ENCODE measurements at regions not wholly inside any gene's neighbourhood (a gene's known extent, or its start where the extent isn't known, plus 50 kb on each side); places are given as distances from the start of the nearest gene placed in this dataset.

GRCh38 chr21:21750124-21750825 lies 752.1 kb downstream of the NCAM2 start:
- H3K9me3 Mint-ChIP-seq, result peaks cover 0 to 10% (median 7%) of the 10 kb centered on the region in 7 donors
- H3K27me3 Mint-ChIP-seq, result no peaks in the 10 kb centered on the region
- H3K27ac Mint-ChIP-seq, result no peak overlapping the region
- no peaks in the 10 kb centered on the region for H3K36me3 Mint-ChIP-seq
- H3K4me1 Mint-ChIP-seq, result no peaks in the 10 kb centered on the region
- ATAC-seq (ENCODE audit: low read depth in 2 of 2) (no peak), DNase-seq (no peak)
- no peak overlapping the region for H3K4me3 Mint-ChIP-seq

- no peaks in the 10 kb centered on the region for H3K4me1 Mint-ChIP-seq
- DNase-seq (no peak), ATAC-seq (ENCODE audit: low read depth in 2 of 2) (no peak)
- H3K9me3 Mint-ChIP-seq, result peaks cover 0 to 9% (median 5%) of the 10 kb centered on the region in 7 donors
- H3K36me3 Mint-ChIP-seq, result no peaks in the 10 kb centered on the region
- H3K27ac Mint-ChIP-seq, result no peak overlapping the region
- H3K27me3 Mint-ChIP-seq, result no peaks in the 10 kb centered on the region
- no peak overlapping the region for H3K4me3 Mint-ChIP-seq
These were observed 753.1 kb downstream of the NCAM2 start for GRCh38 chr21:21751286-21751685.

- H3K4me3 Mint-ChIP-seq, result no peak overlapping the region
- H3K27ac Mint-ChIP-seq, result no peak overlapping the region
- ATAC-seq (ENCODE audit: low read depth in 2 of 2) (no peak), DNase-seq (no peak)
- no peaks in the 10 kb centered on the region for H3K4me1 Mint-ChIP-seq
- no peaks in the 10 kb centered on the region for H3K27me3 Mint-ChIP-seq
- H3K36me3 Mint-ChIP-seq, result no peaks in the 10 kb centered on the region
- peaks cover 0 to 3% (median 0%) of the 10 kb centered on the region in 7 donors for H3K9me3 Mint-ChIP-seq
These were observed 764.6 kb downstream of the NCAM2 start for GRCh38 chr21:21762855-21763254.

- ATAC-seq (ENCODE audit: low read depth in 2 of 2), result no peak
- Mint-ChIP-seq H3K4me3 (no peak overlapping the region), H3K9me3 (peaks cover 0 to 9% (median 2%) of the 10 kb centered on the region in 7 donors), H3K27me3 (no peaks in the 10 kb centered on the region), H3K36me3 (no peaks in the 10 kb centered on the region), H3K27ac (no peak overlapping the region), H3K4me1 (no peaks in the 10 kb centered on the region)
- DNase-seq, result no peak
These were observed 766.1 kb downstream of the NCAM2 start for GRCh38 chr21:21764281-21764680.

DNA sequence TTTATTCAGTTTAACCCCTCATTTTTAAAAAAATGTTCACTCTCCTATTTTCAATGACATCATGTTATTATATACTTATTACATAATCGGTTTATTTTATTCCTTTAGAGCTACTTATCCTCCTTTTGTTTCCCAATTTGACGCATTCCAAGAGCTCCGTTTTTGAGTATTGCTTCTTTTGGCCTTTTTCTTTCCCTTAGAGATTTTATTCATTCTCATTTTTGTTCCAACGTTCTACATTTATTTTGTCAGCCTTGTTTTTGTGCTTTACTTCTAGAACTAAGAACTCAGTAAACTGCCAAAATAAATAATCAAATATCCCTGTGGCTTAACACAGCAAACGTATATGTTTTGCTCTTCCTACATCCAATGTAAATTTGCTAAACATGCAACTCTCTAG lies 769.1 kb downstream of the NCAM2 start:
- no peak overlapping the region for H3K27ac Mint-ChIP-seq
- no peaks in the 10 kb centered on the region for H3K4me1 Mint-ChIP-seq
- H3K36me3 Mint-ChIP-seq, result no peaks in the 10 kb centered on the region
- DNase-seq (no peak), ATAC-seq (ENCODE audit: low read depth in 2 of 2) (no peak)
- H3K9me3 Mint-ChIP-seq, result peaks cover 0 to 15% (median 5%) of the 10 kb centered on the region in 7 donors
- no peaks in the 10 kb centered on the region for H3K27me3 Mint-ChIP-seq
- H3K4me3 Mint-ChIP-seq, result no peak overlapping the region

DNA sequence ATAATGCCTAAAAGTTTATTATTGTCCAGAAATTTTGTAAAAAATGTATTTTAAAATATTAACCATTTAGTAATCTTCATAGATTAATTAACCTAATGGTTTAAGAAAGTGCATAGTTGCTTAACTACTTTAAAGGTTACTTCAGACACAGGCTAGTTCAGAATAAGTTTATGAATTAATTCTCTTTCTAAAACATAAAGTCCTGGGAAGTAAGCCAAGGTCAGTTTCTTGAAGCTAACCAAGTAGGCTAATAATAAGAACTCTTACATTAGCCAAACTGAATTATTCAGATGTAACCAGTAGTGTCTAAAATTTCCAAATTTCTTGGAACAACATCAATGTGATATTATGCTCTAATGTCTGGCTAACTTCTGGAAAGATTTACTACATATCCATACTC lies 790.4 kb downstream of the NCAM2 start:
- H3K4me1 Mint-ChIP-seq, result no peaks in the 10 kb centered on the region
- no peaks in the 10 kb centered on the region for H3K27me3 Mint-ChIP-seq
- DNase-seq (no peak), ATAC-seq (ENCODE audit: low read depth in 2 of 2) (no peak)
- no peaks in the 10 kb centered on the region for H3K36me3 Mint-ChIP-seq
- H3K9me3 Mint-ChIP-seq, result peaks cover 0 to 9% (median 2%) of the 10 kb centered on the region in 7 donors
- no peak overlapping the region for H3K27ac Mint-ChIP-seq
- H3K4me3 Mint-ChIP-seq, result no peak overlapping the region

DNA sequence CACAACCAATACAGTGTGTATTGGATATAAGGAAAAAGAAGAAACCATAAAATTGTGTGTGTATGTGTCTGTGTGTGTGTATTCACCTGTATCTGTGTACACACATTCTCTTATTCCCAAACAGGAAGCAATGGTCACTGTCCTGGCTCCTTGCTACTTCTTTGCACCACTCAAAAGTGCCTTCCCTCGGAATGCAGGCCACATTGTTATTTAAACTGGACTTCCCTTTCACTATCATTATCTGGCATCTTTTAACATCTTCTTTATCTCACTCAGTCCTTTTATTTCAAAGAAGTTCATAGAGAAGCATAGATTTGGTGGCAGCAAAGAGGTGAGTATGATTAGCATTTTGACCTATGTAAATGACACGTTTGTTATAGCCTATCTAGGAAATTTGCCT lies 803.7 kb downstream of the NCAM2 start:
- H3K36me3 Mint-ChIP-seq, result no peaks in the 10 kb centered on the region
- H3K27ac Mint-ChIP-seq, result no peak overlapping the region
- no peak overlapping the region for H3K4me3 Mint-ChIP-seq
- no peaks in the 10 kb centered on the region for H3K4me1 Mint-ChIP-seq
- peaks cover 0 to 10% (median 2%) of the 10 kb centered on the region in 7 donors for H3K9me3 Mint-ChIP-seq
- no peak for DNase-seq
- ATAC-seq (ENCODE audit: low read depth in 2 of 2), result no peak
- no peaks in the 10 kb centered on the region for H3K27me3 Mint-ChIP-seq

DNA sequence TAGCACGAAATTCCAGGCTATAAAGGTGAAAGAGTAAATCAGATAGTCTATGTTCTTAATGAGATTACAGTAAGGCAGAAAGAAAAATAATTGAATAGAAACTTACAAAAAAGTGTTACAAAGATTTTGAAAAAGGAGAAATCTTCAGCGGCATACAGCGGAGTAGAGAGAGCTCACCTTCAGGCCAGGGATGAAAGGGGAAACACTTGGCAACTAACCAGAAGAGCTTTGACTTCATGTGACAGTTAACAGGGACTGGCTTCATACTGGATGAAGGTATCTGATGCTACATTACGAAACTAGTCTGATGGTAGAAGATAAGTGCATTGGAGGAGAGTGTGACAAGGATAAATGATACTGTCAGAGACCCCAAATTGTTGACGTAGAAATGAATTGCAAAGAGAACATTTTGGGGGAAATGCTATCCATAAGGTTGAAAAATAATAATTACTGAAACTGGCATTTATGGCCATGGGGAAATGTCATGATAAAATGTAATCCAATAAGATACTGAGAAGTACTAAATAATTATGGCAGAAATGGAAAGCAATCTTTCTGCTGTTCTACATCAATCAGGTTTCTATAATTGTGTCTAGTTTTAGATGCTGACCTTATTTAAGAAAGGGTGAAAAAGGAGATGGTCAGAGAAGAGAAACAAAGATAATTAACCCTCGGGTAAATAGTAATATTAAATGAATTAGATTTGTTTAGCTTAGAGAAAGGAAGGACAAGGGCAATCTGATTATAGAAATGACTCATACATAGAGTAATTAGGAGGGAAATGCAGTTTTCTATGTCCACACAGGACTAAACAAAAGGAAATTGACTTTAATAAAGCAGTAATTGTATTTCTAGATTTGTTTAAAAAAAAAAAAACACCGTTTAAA lies 808.7 kb downstream of the NCAM2 start:
- Mint-ChIP-seq H3K4me1 (no peaks in the 10 kb centered on the region), H3K9me3 (peaks cover 0 to 14% (median 4%) of the 10 kb centered on the region in 7 donors), H3K27me3 (no peaks in the 10 kb centered on the region), H3K27ac (no peak overlapping the region), H3K4me3 (no peak overlapping the region), H3K36me3 (no peaks in the 10 kb centered on the region)
- DNase-seq (no peak), ATAC-seq (ENCODE audit: low read depth in 2 of 2) (no peak)

DNA sequence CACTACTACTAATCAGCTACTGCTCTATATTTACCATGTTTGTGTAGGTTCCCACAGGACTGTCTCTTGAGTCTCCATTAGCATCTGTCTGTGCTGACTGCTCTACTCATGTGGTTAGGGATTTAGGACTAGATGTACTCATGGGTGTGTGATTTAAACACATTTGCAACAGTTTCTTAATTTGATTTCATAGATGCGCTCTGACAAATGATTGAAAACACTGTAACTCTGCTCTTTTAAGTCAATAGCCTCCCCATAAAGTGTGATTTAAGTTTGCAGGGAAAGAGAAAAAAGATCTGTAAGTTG lies 809.3 kb downstream of the NCAM2 start:
- H3K27ac Mint-ChIP-seq, result no peak overlapping the region
- no peaks in the 10 kb centered on the region for H3K4me1 Mint-ChIP-seq
- H3K9me3 Mint-ChIP-seq, result peaks cover 0 to 14% (median 4%) of the 10 kb centered on the region in 7 donors
- no peaks in the 10 kb centered on the region for H3K36me3 Mint-ChIP-seq
- ATAC-seq (ENCODE audit: low read depth in 2 of 2) (no peak), DNase-seq (no peak)
- no peaks in the 10 kb centered on the region for H3K27me3 Mint-ChIP-seq
- no peak overlapping the region for H3K4me3 Mint-ChIP-seq

DNA sequence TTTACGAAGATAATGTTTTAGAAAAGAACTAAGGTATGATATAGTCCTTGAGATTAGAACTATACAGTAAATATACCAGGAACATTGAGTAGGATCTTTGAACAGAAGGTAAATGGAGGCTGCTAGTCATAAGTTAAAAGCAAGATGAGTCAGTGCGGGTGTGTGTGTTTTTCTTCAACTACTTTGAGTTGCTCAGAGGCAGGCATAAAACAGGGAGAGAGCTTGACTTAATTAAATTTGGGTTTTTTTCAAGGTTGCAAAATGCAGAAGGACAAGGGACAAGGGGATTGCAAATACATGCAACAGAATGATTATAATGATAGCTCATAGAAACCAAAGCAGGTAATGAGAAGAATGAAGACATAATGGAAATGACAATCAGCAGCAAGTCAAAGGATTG lies 815.1 kb downstream of the NCAM2 start:
- Mint-ChIP-seq H3K9me3 (peaks cover 0 to 3% (median 0%) of the 10 kb centered on the region in 7 donors), H3K4me3 (no peak overlapping the region), H3K4me1 (no peaks in the 10 kb centered on the region), H3K36me3 (no peaks in the 10 kb centered on the region), H3K27me3 (no peaks in the 10 kb centered on the region), H3K27ac (no peak overlapping the region)
- ATAC-seq (ENCODE audit: low read depth in 2 of 2), result no peak
- DNase-seq, result no peak

GRCh38 chr21:21813934-21814333 lies 815.7 kb downstream of the NCAM2 start:
- no peaks in the 10 kb centered on the region for H3K4me1 Mint-ChIP-seq
- no peak overlapping the region for H3K27ac Mint-ChIP-seq
- peaks cover 0 to 2% (median 0%) of the 10 kb centered on the region in 7 donors for H3K9me3 Mint-ChIP-seq
- H3K27me3 Mint-ChIP-seq, result no peaks in the 10 kb centered on the region
- no peak for DNase-seq
- ATAC-seq (ENCODE audit: low read depth in 2 of 2), result no peak
- H3K36me3 Mint-ChIP-seq, result no peaks in the 10 kb centered on the region
- H3K4me3 Mint-ChIP-seq, result no peak overlapping the region

- peaks cover 0 to 7% (median 3%) of the 10 kb centered on the region in 7 donors for H3K9me3 Mint-ChIP-seq
- H3K27me3 Mint-ChIP-seq, result no peaks in the 10 kb centered on the region
- H3K36me3 Mint-ChIP-seq, result no peaks in the 10 kb centered on the region
- H3K4me3 Mint-ChIP-seq, result no peak overlapping the region
- ATAC-seq (ENCODE audit: low read depth in 2 of 2) (no peak), DNase-seq (no peak)
- no peak overlapping the region for H3K27ac Mint-ChIP-seq
- H3K4me1 Mint-ChIP-seq, result no peaks in the 10 kb centered on the region
These were observed 818.6 kb downstream of the NCAM2 start for GRCh38 chr21:21816778-21817177.

GRCh38 chr21:21818898-21819297 lies 820.7 kb downstream of the NCAM2 start:
- no peaks in the 10 kb centered on the region for H3K27me3 Mint-ChIP-seq
- H3K4me3 Mint-ChIP-seq, result no peak overlapping the region
- no peaks in the 10 kb centered on the region for H3K36me3 Mint-ChIP-seq
- no peak overlapping the region for H3K27ac Mint-ChIP-seq
- ATAC-seq (ENCODE audit: low read depth in 2 of 2), result no peak
- peaks cover 0 to 10% (median 4%) of the 10 kb centered on the region in 7 donors for H3K9me3 Mint-ChIP-seq
- no peak for DNase-seq
- H3K4me1 Mint-ChIP-seq, result no peaks in the 10 kb centered on the region

- DNase-seq (no peak), ATAC-seq (ENCODE audit: low read depth in 2 of 2) (no peak)
- H3K4me1 Mint-ChIP-seq, result no peaks in the 10 kb centered on the region
- H3K36me3 Mint-ChIP-seq, result no peaks in the 10 kb centered on the region
- no peak overlapping the region for H3K27ac Mint-ChIP-seq
- no peaks in the 10 kb centered on the region for H3K27me3 Mint-ChIP-seq
- no peak overlapping the region for H3K4me3 Mint-ChIP-seq
- peaks cover 0 to 6% (median 2%) of the 10 kb centered on the region in 7 donors for H3K9me3 Mint-ChIP-seq
These were observed 829.9 kb downstream of the NCAM2 start for GRCh38 chr21:21828130-21828529.
